Endothelial cell (in vitro differentiated cells): ENCODE measurements at regions not wholly inside any gene's neighbourhood (a gene's known extent, or its start where the extent isn't known, plus 50 kb on each side); places are given as distances from the start of the nearest gene placed in this dataset.

Experiments
- DNase-seq: peaks from one replicate; pipeline ENCODE4 v3.0.0; 2021; ENCODE audit warnings: low spot score
- H3K27ac Mint-ChIP-seq: one replicate; pipeline ENCODE4 v1.8.0; 2021; ENCODE audit warnings: mixed read lengths, inconsistent platforms; ENCODE audit not compliant: unreplicated experiment
- H3K27me3 Mint-ChIP-seq: one replicate; pipeline ENCODE4 v1.8.0; 2021; ENCODE audit warnings: mild to moderate bottlenecking, moderate library complexity, mixed read lengths, inconsistent platforms; ENCODE audit not compliant: unreplicated experiment
- H3K36me3 Mint-ChIP-seq: one replicate; pipeline ENCODE4 v1.8.0; 2021; ENCODE audit warnings: mild to moderate bottlenecking, low read depth, mixed read lengths, inconsistent platforms; ENCODE audit not compliant: unreplicated experiment
- H3K4me1 Mint-ChIP-seq: one replicate; pipeline ENCODE4 v1.8.0; 2021; ENCODE audit warnings: mild to moderate bottlenecking, mixed read lengths, inconsistent platforms; ENCODE audit not compliant: unreplicated experiment
- H3K4me3 Mint-ChIP-seq: one replicate; pipeline ENCODE4 v1.8.0; 2021; ENCODE audit warnings: mild to moderate bottlenecking, mixed read lengths, inconsistent platforms; ENCODE audit not compliant: unreplicated experiment
- H3K9me3 Mint-ChIP-seq: one replicate; pipeline ENCODE4 v1.8.0; 2021; ENCODE audit warnings: mixed read lengths, inconsistent platforms; ENCODE audit not compliant: unreplicated experiment
- CTCF ChIP-seq: fragments of 200-600 bp; sonication (generic); IDR thresholded peaks from one replicate; pipeline ENCODE4 v1.5.0; 2021; ENCODE audit warnings: antibody characterized with exemption; ENCODE audit not compliant: unreplicated experiment

GRCh38 chr13:85371254-85371653 is 428.0 kb downstream of the SLITRK6 start:
- Mint-ChIP-seq H3K9me3 (no peaks in the 10 kb centered on the region), H3K4me1 (no peaks in the 10 kb centered on the region), H3K27me3 (no peaks in the 10 kb centered on the region), H3K27ac (no peak overlapping the region), H3K4me3 (no peak overlapping the region), H3K36me3 (no peaks in the 10 kb centered on the region)
- TF ChIP-seq CTCF, result no peak
- DNase-seq, result no peak

GRCh38 chr13:85368686-85369085 is 430.5 kb downstream of the SLITRK6 start:
- Mint-ChIP-seq H3K27ac (no peak overlapping the region), H3K36me3 (no peaks in the 10 kb centered on the region), H3K27me3 (no peaks in the 10 kb centered on the region), H3K4me1 (no peaks in the 10 kb centered on the region), H3K4me3 (no peak overlapping the region), H3K9me3 (no peaks in the 10 kb centered on the region)
- DNase-seq, result no peak
- TF ChIP-seq CTCF, result no peak

- H3K27ac Mint-ChIP-seq, result no peak overlapping the region
- no peak for TF ChIP-seq CTCF
- no peak overlapping the region for H3K4me3 Mint-ChIP-seq
Observed at GRCh38 chr13:85367887-85368286, 431.3 kb downstream of the SLITRK6 start.

GRCh38 chr13:85366759-85367417 is 432.3 kb downstream of the SLITRK6 start:
- Mint-ChIP-seq H3K9me3 (no peaks in the 10 kb centered on the region), H3K4me1 (no peaks in the 10 kb centered on the region), H3K36me3 (no peaks in the 10 kb centered on the region), H3K27ac (no peak overlapping the region), H3K4me3 (no peak overlapping the region), H3K27me3 (no peaks in the 10 kb centered on the region)
- TF ChIP-seq CTCF, result no peak
- no peak for DNase-seq

More at GRCh38 chr13:85367887-85368286, 431.3 kb downstream of the SLITRK6 start:
- DNase-seq, result no peak
- H3K36me3 Mint-ChIP-seq, result no peaks in the 10 kb centered on the region
- no peaks in the 10 kb centered on the region for H3K9me3 Mint-ChIP-seq
- no peaks in the 10 kb centered on the region for H3K27me3 Mint-ChIP-seq
- no peaks in the 10 kb centered on the region for H3K4me1 Mint-ChIP-seq

- no peak for DNase-seq
- H3K27me3 Mint-ChIP-seq, result no peaks in the 10 kb centered on the region
- no peaks in the 10 kb centered on the region for H3K36me3 Mint-ChIP-seq
- H3K4me3 Mint-ChIP-seq, result no peak overlapping the region
- H3K4me1 Mint-ChIP-seq, result no peaks in the 10 kb centered on the region
- no peak for TF ChIP-seq CTCF
- no peak overlapping the region for H3K27ac Mint-ChIP-seq
- H3K9me3 Mint-ChIP-seq, result no peaks in the 10 kb centered on the region
Observed at GRCh38 chr13:85363504-85363903, 435.7 kb downstream of the SLITRK6 start.
